H1 (cell line): ENCODE measurements at regions not wholly inside any gene's neighbourhood (a gene's known extent, or its start where the extent isn't known, plus 50 kb on each side); places are given as distances from the start of the nearest gene placed in this dataset.

Source experiments
- CHD2 ChIP-seq: IDR thresholded peaks from 2 replicates; pipeline ENCODE4 v1.6.1; 2012; ENCODE audit warnings: low read length, improper control_type of control experiment
- CREB1 ChIP-seq: IDR thresholded peaks from 2 replicates; pipeline ENCODE4 v1.6.1; 2012; ENCODE audit warnings: inconsistent platforms
- GABPA ChIP-seq: IDR thresholded peaks from 2 replicates; pipeline ENCODE4 v1.6.1; 2011; ENCODE audit warnings: mild to moderate bottlenecking, low read length, moderate library complexity, borderline replicate concordance; ENCODE audit not compliant: insufficient read depth
- KDM5A ChIP-seq: fragments of 200-600 bp; IDR thresholded peaks from 2 replicates; pipeline ENCODE4 v1.7.1; 2012; ENCODE audit warnings: mild to moderate bottlenecking, low read length, inconsistent platforms, mixed read lengths
- POLR2A ChIP-seq, 2 experiments: IDR thresholded peaks; 1 replicate in 1 of 2; 2 replicates in 1 of 2; pipeline ENCODE4 v1.6.1; 2011; ENCODE audit warnings: low read depth in 2 of 2, low read length in 2 of 2, mild to moderate bottlenecking in 2 of 2; ENCODE audit errors: control extremely low read depth in 1 of 2
- SIX5 ChIP-seq: IDR thresholded peaks from 2 replicates; pipeline ENCODE4 v1.6.1; 2011; ENCODE audit warnings: mild to moderate bottlenecking, low read depth, low read length
- TF ChIP-seq, protein P1 (sequence below), 3 experiments: IDR thresholded peaks; 1 replicate in 2 of 3; 2 replicates in 1 of 3; pipeline versions ENCODE4 v1.5.1 to v1.6.1; 2011; ENCODE audit warnings: low read length in 3 of 3, mild to moderate bottlenecking in 3 of 3, inconsistent platforms in 2 of 3, low read depth in 1 of 3, moderate library complexity in 1 of 3; ENCODE audit not compliant: insufficient read depth in 1 of 3; ENCODE audit errors: control extremely low read depth in 1 of 3

DNA sequence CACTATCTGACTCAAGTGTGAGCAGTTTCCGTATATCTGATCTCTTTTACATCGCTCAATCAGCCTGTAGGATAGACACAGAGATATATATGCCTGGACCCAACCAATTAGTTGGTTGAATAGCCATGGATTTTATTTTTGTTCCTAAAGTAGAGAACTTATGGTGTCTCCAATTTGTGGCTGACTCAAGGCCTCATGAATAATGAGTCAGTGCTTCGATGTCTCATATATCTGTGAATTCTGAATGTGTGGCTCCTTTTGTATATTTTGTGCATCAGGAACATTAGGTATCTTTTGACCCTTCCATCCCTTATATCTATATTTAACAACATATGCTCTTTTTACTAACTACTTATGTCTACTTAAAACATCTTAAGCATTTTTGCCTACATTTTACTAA lies 64.5 kb downstream of the OR2B2 start (continued):
- TF ChIP-seq, protein P1, sequence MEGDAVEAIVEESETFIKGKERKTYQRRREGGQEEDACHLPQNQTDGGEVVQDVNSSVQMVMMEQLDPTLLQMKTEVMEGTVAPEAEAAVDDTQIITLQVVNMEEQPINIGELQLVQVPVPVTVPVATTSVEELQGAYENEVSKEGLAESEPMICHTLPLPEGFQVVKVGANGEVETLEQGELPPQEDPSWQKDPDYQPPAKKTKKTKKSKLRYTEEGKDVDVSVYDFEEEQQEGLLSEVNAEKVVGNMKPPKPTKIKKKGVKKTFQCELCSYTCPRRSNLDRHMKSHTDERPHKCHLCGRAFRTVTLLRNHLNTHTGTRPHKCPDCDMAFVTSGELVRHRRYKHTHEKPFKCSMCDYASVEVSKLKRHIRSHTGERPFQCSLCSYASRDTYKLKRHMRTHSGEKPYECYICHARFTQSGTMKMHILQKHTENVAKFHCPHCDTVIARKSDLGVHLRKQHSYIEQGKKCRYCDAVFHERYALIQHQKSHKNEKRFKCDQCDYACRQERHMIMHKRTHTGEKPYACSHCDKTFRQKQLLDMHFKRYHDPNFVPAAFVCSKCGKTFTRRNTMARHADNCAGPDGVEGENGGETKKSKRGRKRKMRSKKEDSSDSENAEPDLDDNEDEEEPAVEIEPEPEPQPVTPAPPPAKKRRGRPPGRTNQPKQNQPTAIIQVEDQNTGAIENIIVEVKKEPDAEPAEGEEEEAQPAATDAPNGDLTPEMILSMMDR (IDR thresholded peaks at IDR 0.05; ENCODE audit: control extremely low read depth in 1 of 3, insufficient read depth in 1 of 3, low read depth in 1 of 3, low read length in 3 of 3) = no peak
- TF ChIP-seq CHD2 = no peak
- TF ChIP-seq GABPA = no peak
- TF ChIP-seq SIX5 = no peak
- no peak for TF ChIP-seq CREB1
- no peak for TF ChIP-seq POLR2A (IDR thresholded peaks at IDR 0.05; ENCODE audit: control extremely low read depth in 1 of 2, low read depth in 2 of 2, low read length in 2 of 2)
- no peak for TF ChIP-seq KDM5A
